ENCODE measurements at regions not wholly inside any gene's neighbourhood (a gene's known extent, or its start where the extent isn't known, plus 50 kb on each side); places are given as distances from the start of the nearest gene placed in this dataset.

DNA sequence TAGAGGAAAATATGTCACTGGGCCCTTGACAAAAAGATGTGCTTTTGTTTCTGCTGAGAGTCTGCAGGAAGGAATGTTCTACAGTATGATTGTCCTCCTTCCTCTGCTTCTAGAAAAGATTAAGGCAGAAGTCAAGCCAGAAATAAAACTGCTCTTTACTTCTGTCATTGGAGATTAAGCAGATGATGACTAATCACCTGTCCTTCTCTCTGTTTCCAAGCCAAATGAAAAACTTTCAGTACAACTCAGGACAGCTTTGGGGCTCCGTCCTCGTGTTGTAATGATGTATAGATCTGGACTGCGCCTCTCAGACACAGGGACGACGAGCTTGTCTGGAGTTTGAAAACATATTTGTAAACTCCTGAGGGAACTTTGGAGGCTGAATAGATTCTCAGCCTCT lies 159.3 kb downstream of the DYRK2 start:
- Histone ChIP-seq H3K4me3 (no peak overlapping the region), H3K9ac (ENCODE audit: insufficient read depth in 1 of 2, low read length in 2 of 2) (no peak overlapping the region), H3K27me3 (ENCODE audit: control insufficient read depth in 3 of 3, insufficient read depth in 3 of 3, low read length in 2 of 3) (no peaks in the 10 kb centered on the region), H3K27ac (ENCODE audit: low read depth in 1 of 2, low read length in 1 of 2) (no peak overlapping the region), H3K4me1 (ENCODE audit: control insufficient read depth in 5 of 5, insufficient read depth in 5 of 5, low read length in 5 of 5) (peaks cover 0 to 8% (median 0%) of the 10 kb centered on the region in 5 donors), H3K9me3 (ENCODE audit: control insufficient read depth in 4 of 4, insufficient read depth in 3 of 4, low read length in 3 of 4) (peaks cover 0 to 2% (median 0%) of the 10 kb centered on the region in 4 donors), H3K36me3 (ENCODE audit: control insufficient read depth in 4 of 4, insufficient read depth in 4 of 4, low read length in 4 of 4) (no peaks in the 10 kb centered on the region)
- ATAC-seq (ENCODE audit: insufficient read depth, low FRiP score): no peak
- TF ChIP-seq, protein P1, sequence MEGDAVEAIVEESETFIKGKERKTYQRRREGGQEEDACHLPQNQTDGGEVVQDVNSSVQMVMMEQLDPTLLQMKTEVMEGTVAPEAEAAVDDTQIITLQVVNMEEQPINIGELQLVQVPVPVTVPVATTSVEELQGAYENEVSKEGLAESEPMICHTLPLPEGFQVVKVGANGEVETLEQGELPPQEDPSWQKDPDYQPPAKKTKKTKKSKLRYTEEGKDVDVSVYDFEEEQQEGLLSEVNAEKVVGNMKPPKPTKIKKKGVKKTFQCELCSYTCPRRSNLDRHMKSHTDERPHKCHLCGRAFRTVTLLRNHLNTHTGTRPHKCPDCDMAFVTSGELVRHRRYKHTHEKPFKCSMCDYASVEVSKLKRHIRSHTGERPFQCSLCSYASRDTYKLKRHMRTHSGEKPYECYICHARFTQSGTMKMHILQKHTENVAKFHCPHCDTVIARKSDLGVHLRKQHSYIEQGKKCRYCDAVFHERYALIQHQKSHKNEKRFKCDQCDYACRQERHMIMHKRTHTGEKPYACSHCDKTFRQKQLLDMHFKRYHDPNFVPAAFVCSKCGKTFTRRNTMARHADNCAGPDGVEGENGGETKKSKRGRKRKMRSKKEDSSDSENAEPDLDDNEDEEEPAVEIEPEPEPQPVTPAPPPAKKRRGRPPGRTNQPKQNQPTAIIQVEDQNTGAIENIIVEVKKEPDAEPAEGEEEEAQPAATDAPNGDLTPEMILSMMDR (IDR thresholded peaks at IDR 0.05; ENCODE audit: control extremely low read depth, extremely low read depth): no peak
- DNase-seq: peak in 1 of 3 donors; percentile 18
- 55 to 75% methylated on average over 5 of the region's 5 CpGs for WGBS, 2 donors

DNA sequence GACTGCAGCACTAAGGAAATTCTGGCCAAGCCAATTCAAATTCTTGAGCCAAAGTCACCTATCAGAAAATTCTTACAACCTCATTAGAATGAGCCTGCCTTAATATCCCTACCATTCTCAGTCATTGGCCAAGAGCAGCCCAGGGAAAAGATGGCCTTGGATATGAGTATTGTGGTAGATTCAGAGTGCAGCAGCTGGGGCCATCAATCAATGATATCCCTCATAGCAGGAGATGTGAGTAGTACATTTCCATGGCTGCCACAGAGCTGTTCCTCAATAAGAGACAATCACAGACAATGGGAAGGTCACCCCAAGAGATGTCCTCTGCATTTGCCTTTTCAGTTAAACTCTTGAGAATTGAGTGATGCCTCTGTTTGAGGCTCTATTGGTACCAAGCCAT lies 161.6 kb downstream of the DYRK2 start:
- TF ChIP-seq, protein P1 (IDR thresholded peaks at IDR 0.05; ENCODE audit: control extremely low read depth, extremely low read depth): no peak
- peaks cover 0 to 8% (median 0%) of the 10 kb centered on the region in 5 donors for H3K4me1 ChIP-seq (ENCODE audit: control insufficient read depth in 5 of 5, insufficient read depth in 5 of 5, low read length in 5 of 5)

DNA sequence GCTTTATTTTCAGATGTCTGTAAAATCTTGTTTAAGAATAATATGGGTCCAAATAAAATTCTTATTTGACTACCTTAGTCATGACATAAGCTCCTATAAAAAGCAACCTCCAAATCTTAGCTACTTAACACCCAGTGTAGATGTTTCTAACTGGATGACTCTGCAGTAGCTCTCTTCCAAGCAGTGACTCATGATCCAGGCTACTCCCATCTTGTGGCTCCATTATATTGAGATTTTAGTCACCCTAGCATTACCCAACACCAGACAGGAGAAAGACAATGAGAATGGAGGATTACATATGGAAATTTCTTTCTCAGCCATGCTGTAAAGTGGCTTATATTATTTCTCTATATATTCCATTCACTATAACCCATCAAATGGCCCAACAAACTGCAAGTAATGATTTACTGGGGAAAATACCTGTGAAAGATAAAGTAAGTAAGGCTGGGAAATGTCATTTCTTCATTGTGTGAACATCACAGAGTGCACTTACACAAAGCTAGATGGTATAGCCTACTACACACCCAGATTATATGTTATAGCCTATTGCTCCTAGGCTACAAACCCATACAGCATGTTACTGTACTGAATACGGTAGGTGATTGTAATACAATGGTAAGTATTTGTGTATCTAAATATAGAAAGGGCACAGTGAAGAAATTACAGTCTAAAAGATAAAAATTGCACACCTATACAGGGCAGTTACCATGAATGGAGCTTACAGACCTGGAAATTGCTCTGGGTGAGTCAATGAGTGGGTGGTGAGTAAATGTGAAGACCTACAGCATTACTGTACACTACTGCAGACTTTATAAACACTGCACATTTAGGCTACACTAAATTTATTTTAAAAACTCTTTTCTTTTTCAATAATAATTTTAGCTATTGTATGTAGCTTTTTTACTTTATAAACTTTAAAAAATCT lies 163.2 kb downstream of the DYRK2 start:
- Histone ChIP-seq H3K27ac (ENCODE audit: low read depth in 1 of 2, low read length in 1 of 2) (peak overlapping the region in 1 of 2 donors; percentile 45), H3K9me3 (ENCODE audit: control insufficient read depth in 4 of 4, insufficient read depth in 3 of 4, low read length in 3 of 4) (peaks cover 0 to 2% (median 0%) of the 10 kb centered on the region in 4 donors), H3K9ac (ENCODE audit: insufficient read depth in 1 of 2, low read length in 2 of 2) (no peak overlapping the region), H3K4me1 (ENCODE audit: control insufficient read depth in 5 of 5, insufficient read depth in 5 of 5, low read length in 5 of 5) (peaks cover 0 to 8% (median 0%) of the 10 kb centered on the region in 5 donors), H3K27me3 (ENCODE audit: control insufficient read depth in 3 of 3, insufficient read depth in 3 of 3, low read length in 2 of 3) (no peaks in the 10 kb centered on the region), H3K36me3 (ENCODE audit: control insufficient read depth in 4 of 4, insufficient read depth in 4 of 4, low read length in 4 of 4) (no peaks in the 10 kb centered on the region), H3K4me3 (no peak overlapping the region)
- ATAC-seq (ENCODE audit: insufficient read depth, low FRiP score) (no peak), DNase-seq (no peak)
- TF ChIP-seq, protein P1 (IDR thresholded peaks at IDR 0.05; ENCODE audit: control extremely low read depth, extremely low read depth): no peak
- 92 to 96% methylated on average over 1 of the region's 1 CpG for WGBS, 2 donors

More for the DNA sequence above, 161.6 kb downstream of the DYRK2 start:
- H3K9me3 ChIP-seq (ENCODE audit: control insufficient read depth in 4 of 4, insufficient read depth in 3 of 4, low read length in 3 of 4): peaks cover 0 to 2% (median 0%) of the 10 kb centered on the region in 4 donors
- H3K27me3 ChIP-seq (ENCODE audit: control insufficient read depth in 3 of 3, insufficient read depth in 3 of 3, low read length in 2 of 3): no peaks in the 10 kb centered on the region
- H3K27ac ChIP-seq (ENCODE audit: low read depth in 1 of 2, low read length in 1 of 2): no peak overlapping the region
- no peak for DNase-seq
- no peak overlapping the region for H3K4me3 ChIP-seq
- H3K9ac ChIP-seq (ENCODE audit: insufficient read depth in 1 of 2, low read length in 2 of 2): no peak overlapping the region
- no peaks in the 10 kb centered on the region for H3K36me3 ChIP-seq (ENCODE audit: control insufficient read depth in 4 of 4, insufficient read depth in 4 of 4, low read length in 4 of 4)
- no peak for ATAC-seq (ENCODE audit: insufficient read depth, low FRiP score)
